SK-N-SH treated with all-trans-retinoic acid at 6 μM for 48 hours (cell line): ENCODE measurements at regions not wholly inside any gene's neighbourhood (a gene's known extent, or its start where the extent isn't known, plus 50 kb on each side); places are given as distances from the start of the nearest gene placed in this dataset.

ENCODE experiments used
- ARNTL ChIP-seq: fragments of 450-650 bp; formaldehyde crosslinking; IDR thresholded peaks from 2 replicates; pipeline ENCODE4 v1.5.0; 2020; ENCODE audit warnings: low read depth, mild to moderate bottlenecking, moderate library complexity, borderline replicate concordance
- CREB5 ChIP-seq: fragments of 250-450 bp; sonication (Bioruptor Pico); IDR thresholded peaks from 2 replicates; pipeline ENCODE4 v1.5.1; 2020; ENCODE audit warnings: low read depth, mild to moderate bottlenecking, moderate library complexity
- CSDC2 ChIP-seq: fragments of 250-450 bp; sonication (Bioruptor Pico); IDR thresholded peaks from 2 replicates; pipeline ENCODE4 v1.5.0; 2020; ENCODE audit warnings: mild to moderate bottlenecking, moderate library complexity
- CSRNP3 ChIP-seq: fragments of 250-450 bp; sonication (Bioruptor Pico); IDR thresholded peaks from 2 replicates; pipeline ENCODE4 v1.5.1; 2021; ENCODE audit warnings: mild to moderate bottlenecking, moderate library complexity
- ISL1 ChIP-seq: fragments of 250-450 bp; sonication (Bioruptor Pico); IDR thresholded peaks from 2 replicates; pipeline ENCODE4 v2.1.2; 2022; ENCODE audit warnings: mild to moderate bottlenecking, moderate library complexity
- OSR1 ChIP-seq: fragments of 250-450 bp; sonication (Bioruptor Pico); IDR thresholded peaks from 2 replicates; pipeline ENCODE4 v1.8.0; 2022; ENCODE audit warnings: moderate library complexity, mild to moderate bottlenecking, inconsistent platforms
- PATZ1 ChIP-seq: fragments of 250-450 bp; sonication (Bioruptor Pico); IDR thresholded peaks from 2 replicates; pipeline ENCODE4 v1.8.0; 2020; ENCODE audit warnings: mild to moderate bottlenecking, moderate library complexity, borderline replicate concordance
- PPARA ChIP-seq: fragments of 250-450 bp; sonication (Bioruptor Pico); IDR thresholded peaks from 2 replicates; pipeline ENCODE4 v1.5.0; 2020; ENCODE audit warnings: mild to moderate bottlenecking, borderline replicate concordance
- TOX ChIP-seq: fragments of 250-450 bp; sonication (Bioruptor Pico); IDR thresholded peaks from 2 replicates; pipeline ENCODE4 v1.8.0; 2021; ENCODE audit warnings: mild to moderate bottlenecking, moderate library complexity, borderline replicate concordance
- ZFP3 ChIP-seq: fragments of 250-450 bp; sonication (Bioruptor Pico); IDR thresholded peaks from 2 replicates; pipeline ENCODE4 v1.5.0; 2020; ENCODE audit warnings: mild to moderate bottlenecking, moderate library complexity
- ZFP30 ChIP-seq: fragments of 450-650 bp; formaldehyde crosslinking; IDR thresholded peaks from 2 replicates; pipeline ENCODE4 v1.5.0; 2022; ENCODE audit warnings: mild to moderate bottlenecking, moderate library complexity
- ZNF70 ChIP-seq: fragments of 450-650 bp; formaldehyde crosslinking; IDR thresholded peaks from 2 replicates; pipeline ENCODE4 v1.5.0; 2020; ENCODE audit warnings: mild to moderate bottlenecking, moderate library complexity
- ZNF8 ChIP-seq: fragments of 450-650 bp; formaldehyde crosslinking; IDR thresholded peaks from 2 replicates; pipeline ENCODE4 v1.5.0; 2020; ENCODE audit warnings: mild to moderate bottlenecking, moderate library complexity
- TF ChIP-seq, protein P1 (sequence below): fragments of 250-450 bp; sonication (Bioruptor Pico); IDR thresholded peaks from 2 replicates; pipeline ENCODE4 v1.8.0; 2021; ENCODE audit warnings: low read depth, mild to moderate bottlenecking, moderate library complexity, borderline replicate concordance

GRCh38 chr12:91884230-91884629 lies 261.4 kb downstream of the BTG1 start:
- no peak for TF ChIP-seq TOX (CRISPR knock-in tag)
- TF ChIP-seq ISL1 (CRISPR knock-in tag): no peak
- no peak for TF ChIP-seq PATZ1
- TF ChIP-seq ZFP30 (CRISPR knock-in tag): no peak
- TF ChIP-seq ZNF8 (CRISPR knock-in tag): no peak
- TF ChIP-seq ZFP3 (CRISPR knock-in tag): no peak
- TF ChIP-seq CSDC2: no peak
- TF ChIP-seq ARNTL (CRISPR knock-in tag): no peak
- TF ChIP-seq, protein P1, sequence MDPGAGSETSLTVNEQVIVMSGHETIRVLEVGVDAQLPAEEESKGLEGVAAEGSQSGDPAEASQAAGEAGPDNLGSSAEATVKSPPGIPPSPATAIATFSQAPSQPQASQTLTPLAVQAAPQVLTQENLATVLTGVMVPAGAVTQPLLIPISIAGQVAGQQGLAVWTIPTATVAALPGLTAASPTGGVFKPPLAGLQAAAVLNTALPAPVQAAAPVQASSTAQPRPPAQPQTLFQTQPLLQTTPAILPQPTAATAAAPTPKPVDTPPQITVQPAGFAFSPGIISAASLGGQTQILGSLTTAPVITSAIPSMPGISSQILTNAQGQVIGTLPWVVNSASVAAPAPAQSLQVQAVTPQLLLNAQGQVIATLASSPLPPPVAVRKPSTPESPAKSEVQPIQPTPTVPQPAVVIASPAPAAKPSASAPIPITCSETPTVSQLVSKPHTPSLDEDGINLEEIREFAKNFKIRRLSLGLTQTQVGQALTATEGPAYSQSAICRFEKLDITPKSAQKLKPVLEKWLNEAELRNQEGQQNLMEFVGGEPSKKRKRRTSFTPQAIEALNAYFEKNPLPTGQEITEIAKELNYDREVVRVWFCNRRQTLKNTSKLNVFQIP (CRISPR knock-in tag): no peak
- no peak for TF ChIP-seq CSRNP3 (CRISPR knock-in tag)
- no peak for TF ChIP-seq CREB5 (CRISPR knock-in tag)
- no peak for TF ChIP-seq OSR1
- TF ChIP-seq PPARA: no peak
- TF ChIP-seq ZNF70 (CRISPR knock-in tag): no peak
